GM18507 (cell line): ENCODE measurements at regions not wholly inside any gene's neighbourhood (a gene's known extent, or its start where the extent isn't known, plus 50 kb on each side); places are given as distances from the start of the nearest gene placed in this dataset.

Experiments
- DNase-seq: peaks from one replicate; pipeline ENCODE4 v3.0.0; 2011; ENCODE audit warnings: low read depth; ENCODE audit not compliant: insufficient read length; ENCODE audit errors: extremely low spot score
- FAIRE-seq: peaks from 2 replicates; lab custom pipeline; 2011; peaks lifted over from hg19 to GRCh38; lab: Jason Lieb, UNC

DNA sequence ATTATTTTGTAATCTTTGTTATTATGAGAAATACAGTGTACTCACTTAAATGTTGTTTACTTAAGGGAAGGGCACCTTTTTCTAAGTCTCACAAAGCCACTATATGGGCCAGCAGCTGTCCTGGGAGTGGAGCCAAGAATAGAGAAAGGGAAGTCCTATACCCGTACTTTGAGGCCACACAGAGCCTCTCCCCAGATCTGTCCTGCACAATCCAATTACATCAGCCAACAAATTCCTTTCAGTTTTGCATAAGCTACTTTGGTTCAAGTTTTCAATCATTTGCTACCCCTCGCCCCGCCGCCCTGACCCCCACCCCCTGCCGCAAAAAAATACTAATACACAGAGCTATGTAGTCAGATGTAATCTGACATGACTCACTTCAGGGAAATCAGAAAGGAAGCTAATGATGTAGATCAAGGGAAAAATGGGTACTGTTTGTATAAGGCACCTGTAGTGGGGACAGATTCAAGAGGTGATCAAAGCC, 297.4 kb upstream of the NEBL start:
- DNase-seq (no peak), FAIRE-seq (no peak)

DNA sequence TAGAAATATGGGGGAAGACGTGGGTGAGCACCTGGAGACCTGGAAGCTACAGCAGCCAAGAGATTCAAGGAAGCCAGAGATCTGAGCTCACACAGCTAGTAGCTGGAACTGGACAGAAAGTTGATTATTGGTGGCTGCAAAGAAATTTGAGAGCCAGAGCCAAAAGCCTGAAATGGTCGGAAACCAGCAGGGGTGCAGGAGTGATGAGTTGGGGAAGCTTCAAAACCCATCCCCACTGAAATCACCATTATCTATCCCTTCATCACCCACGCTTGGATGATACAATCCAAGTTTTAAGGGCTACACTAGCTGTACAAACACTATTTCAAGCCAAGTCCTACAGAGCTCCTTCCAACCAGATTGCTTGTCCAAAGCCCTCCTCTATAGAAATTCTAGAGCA, 296.1 kb upstream of the NEBL start:
- no peak for FAIRE-seq
- DNase-seq: no peak

DNA sequence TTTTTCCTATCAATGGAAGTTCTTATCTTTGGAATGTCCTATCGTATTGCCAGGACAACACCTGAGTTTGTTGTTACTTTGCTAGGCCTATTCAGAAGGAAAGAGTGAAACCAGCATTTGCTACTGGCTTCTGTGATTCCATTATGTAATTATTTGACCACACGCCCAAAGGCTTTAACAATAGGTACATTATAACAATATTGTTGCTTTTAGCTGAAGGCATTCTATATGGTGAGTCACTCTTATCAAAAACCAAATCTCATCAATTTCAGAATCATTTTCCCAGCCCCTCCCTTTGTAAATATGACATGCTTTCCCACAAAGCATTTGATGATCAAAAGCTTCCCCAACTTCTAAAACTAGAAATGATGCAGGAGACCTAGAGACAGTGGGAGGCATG, 294.4 kb upstream of the NEBL start:
- FAIRE-seq (no peak), DNase-seq (no peak)

DNA sequence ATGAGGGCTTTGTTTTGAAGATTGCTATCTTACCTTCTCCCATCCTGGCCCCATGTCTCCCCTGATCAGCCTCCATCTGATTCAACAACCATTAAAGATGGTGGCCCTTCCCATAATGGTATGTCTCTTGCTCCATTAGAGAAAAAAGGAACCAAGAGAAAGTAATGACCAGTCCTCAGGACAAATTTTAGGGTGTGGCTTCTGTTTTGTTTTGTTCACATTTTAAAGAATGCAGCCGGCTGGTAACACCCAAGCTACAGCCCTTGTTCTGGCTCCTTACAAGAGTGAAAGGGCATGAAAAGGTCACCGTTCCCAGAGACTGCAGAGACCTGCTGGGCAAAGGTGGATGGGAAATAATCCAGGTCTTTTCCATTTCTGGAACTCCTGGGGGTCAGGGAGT, 287.9 kb upstream of the NEBL start:
- no peak for FAIRE-seq

DNA sequence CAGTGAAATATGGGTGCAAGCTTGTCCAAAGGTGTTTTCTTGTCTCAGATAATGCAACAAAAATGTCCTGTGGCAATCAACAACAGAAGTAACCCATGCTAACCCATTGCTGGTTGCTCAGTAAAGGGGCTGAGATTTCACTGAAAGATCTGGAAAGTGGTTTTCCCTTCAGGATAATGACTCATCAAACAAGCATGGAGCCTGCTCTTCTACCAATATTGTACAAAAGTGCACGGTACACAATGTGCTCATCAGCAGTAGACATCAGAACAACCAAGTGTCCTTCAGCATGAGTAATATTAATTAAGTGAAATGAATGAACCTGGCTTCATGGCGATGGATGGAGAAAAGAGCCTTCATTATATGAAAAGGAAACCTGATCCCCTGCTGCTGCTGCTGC, 287.1 kb upstream of the NEBL start:
- no peak for DNase-seq
- no peak for FAIRE-seq

More for the DNA sequence above, 287.9 kb upstream of the NEBL start:
- no peak for DNase-seq

DNA sequence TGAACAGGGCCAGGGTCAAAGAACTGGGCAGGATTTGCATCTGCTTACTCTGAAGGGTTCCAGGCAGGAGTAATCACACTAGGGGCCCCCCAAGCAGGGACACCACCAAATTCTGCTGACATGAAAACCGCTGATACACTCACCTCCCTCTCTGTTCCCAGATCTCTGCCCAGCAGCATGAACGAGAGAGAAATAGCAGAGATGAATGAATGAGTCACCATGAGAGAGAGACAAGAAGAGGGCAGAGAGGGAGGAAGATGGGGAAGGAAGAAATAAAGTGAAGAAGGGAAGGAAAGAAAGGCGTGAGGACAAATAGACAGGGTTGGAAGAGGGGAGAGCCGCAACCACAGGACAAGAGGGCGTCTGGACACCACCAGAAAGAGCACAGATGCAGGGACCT, 285.9 kb upstream of the NEBL start:
- no peak for FAIRE-seq

DNA sequence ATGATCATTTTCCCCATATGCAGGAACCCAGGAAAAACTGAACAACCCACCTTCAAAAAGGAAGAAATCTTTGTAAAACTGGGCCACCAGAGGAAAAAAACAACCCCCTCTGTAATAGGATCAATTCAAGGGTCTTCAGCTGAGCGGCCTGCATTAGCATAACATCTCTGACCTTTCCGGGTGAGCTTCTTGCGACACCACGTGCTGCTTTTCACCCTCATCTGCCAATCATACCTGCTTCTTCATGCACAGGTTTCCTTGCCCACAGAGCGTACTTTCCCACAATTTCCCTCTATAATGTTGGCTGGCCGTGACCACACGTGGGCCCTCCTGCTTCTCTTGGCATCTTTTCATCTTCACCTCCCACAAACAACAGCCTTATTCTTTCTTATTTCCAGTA, 284.3 kb upstream of the NEBL start:
- FAIRE-seq: no peak
- no peak for DNase-seq

More for the DNA sequence above, 285.9 kb upstream of the NEBL start:
- DNase-seq: no peak

DNA sequence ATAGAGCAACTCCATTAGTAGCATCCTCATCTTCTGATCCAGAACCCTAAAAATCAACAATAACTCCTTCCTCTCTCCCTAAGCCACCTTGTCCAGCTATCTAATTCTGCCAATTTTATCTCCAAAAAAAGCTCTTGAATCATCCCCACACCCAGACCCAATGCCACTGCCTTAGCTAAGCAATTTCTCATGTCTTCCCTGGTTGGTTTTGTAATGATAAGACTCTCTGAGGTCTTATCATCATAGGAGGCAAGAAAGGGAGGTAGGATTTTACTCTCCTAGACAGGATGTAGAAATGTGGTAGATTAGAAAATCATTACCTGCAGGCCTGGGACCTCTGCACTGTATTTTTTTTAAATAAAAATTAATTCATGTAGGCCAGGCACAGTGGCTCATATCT, 283.5 kb upstream of the NEBL start:
- no peak for FAIRE-seq
- DNase-seq: no peak

DNA sequence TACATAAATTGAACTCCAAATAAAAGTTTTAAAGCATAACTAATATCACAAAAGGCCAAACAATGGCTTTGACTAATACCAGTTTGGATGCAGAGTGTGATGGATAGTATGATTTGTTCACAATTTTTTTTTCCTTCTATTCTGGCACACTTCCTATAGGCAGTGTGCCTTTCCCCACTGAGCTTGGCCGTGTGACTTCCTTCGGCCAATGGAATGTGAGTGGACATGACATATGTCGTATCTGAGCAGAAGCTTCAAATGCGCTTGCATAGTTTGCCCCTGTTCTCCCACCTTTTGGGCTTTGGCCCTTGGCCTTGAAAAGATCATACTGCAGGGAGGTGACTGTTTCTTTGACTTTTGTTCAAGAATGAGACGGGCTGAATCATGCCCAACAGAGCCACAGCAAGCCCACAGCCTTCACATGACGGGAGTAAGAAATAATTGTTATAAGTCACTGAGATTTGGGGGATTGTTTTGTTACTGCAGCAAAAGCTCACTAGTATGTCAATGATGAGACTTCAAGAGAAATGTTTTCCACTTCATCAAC, 279.9 kb upstream of the NEBL start:
- no peak for FAIRE-seq
- DNase-seq: no peak

DNA sequence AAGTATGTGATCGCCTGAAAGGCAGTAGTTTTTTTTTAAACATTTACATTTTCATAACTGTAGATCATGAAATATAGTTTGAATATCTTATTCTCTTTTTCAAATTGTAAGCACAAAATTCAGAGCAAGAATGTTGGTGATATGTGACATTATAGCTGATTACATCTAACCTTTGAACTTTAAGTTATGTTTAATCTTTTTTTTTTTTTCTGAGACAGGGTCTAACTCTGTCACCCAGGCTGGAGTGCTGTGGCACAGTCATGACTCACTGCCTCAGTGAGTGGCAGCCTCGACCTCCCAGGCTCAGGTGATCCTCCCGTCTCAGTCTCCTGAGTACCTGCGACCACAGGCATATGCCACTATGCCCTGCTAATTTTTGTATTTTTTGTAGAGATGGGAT, 278.7 kb upstream of the NEBL start:
- FAIRE-seq: no peak

DNA sequence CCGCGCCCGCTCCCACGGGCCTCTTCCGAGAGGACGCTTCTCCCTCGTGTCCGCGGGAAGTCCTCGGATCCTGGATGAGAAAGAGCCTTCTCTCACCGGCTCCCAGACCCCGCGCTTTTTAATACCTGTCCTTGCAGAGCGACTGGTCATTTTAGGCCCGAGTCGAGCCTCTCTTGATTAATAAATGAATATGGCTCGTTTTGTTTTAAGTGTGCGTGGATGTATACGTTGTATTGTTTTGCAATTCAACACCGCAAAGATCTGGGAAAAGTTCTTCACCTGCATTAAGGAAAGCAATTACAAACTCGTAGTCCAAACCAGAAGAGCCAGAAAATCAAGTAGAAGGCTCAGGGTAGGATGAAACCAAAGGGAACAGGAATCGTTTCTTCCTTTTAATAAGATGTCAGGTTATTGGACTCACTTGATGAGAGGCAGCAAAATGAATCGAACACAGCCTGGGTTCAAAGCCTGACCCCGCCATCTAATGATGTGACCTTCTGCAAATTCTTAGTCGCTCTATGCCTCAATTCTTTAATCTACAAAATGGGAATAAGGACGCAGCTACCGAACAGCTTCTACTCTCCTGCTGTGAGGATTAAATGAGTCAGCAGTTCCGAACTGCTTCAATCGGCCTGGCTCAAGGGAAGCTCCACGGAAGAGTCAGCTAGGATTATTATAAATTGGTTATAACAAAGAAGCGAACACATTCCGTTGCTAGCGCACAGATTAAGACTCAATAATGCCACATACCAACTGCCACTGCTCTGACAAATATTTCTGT, 277.8 kb upstream of the NEBL start:
- FAIRE-seq: no peak
- DNase-seq: no peak

More for the DNA sequence above, 278.7 kb upstream of the NEBL start:
- DNase-seq: no peak

DNA sequence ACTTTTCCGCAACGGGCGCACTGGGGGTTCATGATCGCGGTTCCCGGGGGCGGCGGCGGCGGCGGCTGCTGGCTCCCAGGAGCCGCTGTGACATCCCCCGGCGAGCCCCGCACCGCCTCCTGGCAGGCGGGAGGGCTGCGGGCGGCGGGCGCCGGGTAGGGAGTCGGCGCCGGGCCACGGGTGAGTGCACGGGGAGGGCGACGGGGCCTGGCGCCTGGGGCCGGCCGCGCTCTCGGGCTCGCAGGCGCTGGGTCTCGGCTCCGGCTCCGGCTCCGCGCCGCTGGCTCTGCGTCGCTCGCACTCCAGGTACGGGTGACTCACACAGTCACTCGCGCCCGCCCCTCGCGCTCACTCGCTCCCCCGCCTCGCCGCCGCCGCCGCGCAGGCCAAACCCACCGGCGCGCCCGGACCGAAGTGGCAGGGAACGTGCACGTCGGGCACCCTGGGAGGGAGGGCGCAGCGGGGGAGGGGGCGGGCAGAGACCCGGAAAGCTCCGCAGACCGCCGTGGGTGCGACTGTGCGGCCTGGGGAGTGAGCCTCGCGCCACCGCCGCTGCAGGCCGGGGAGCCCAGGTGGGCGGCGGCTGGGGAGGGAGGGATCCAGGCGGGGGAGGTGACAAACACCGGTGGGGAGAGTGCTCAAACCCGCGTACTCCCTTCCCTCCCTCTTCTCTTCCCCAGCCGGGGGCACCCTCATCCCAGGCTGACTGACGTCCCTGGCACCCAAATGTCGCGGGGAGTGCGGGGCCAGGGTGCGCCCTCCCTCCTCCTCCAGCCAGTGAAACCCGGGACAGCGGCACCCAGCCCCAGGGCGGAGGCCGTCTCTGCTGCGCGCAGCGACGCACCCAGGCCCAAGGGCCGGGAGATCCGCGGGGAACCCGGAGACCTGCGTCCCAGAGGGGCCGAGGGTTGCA, 276.9 kb upstream of the NEBL start:
- no peak for FAIRE-seq
- DNase-seq: no peak

DNA sequence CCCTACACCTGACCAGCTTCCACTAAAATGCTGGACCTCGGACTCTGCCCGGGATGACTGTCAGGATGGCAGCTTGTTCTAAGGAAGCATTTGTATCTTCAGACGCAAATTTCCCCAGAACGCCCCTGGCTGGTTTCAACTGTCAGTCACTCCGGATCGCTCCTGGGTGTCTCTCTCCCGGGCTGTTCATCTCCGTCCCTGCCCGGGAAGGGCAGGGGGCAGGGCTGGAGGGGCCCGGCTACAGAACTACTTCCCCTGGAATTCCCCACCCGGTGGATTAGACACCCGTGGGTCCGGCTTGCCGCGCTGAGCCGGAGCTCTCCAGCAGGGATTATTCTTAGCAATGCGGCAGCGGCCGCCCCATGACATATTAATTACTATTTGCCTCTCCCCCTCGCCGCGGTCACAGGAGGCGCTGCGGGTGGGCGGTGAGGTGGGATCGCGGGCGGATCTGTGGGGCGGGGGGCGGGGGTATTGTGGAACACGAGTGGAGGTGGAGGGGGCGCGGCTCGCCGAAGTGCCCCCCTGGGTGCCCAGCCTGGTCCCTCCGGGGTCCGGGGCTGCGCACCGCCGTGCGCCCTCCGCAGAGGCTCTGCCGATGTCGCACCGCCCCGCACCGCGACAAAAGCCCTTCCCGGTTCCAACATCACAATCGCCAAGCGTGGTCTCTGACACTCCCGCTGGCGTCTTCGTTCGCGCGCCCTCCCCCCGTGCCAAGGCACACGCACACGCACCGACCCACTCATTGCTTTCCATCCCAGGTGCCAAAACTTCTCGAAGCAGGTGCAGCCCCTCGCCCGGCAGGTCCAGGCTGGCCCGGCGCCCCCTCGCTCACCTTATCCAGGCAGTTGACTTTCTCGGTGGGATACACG, 276.1 kb upstream of the NEBL start:
- no peak for DNase-seq

DNA sequence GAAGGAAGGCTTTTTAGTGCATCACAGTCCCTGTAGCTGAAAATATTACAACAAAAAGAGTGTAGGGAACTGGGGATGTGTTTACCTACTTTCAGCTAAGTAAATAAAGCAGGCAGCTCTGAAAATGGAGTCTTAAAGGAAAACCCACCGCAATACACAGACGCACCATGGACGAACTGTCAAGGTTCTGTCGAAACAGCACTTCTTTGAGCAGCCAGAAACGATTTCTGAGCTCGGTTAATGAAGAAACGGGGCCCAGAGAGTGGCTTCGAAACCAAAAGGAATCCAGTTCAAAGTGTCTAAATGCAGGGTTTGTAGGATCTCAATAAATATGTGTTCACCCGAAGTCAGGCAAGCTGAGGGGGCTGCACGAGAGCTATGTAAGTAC, 275.4 kb upstream of the NEBL start:
- DNase-seq: no peak
- no peak for FAIRE-seq

More for the DNA sequence above, 276.1 kb upstream of the NEBL start:
- no peak for FAIRE-seq

DNA sequence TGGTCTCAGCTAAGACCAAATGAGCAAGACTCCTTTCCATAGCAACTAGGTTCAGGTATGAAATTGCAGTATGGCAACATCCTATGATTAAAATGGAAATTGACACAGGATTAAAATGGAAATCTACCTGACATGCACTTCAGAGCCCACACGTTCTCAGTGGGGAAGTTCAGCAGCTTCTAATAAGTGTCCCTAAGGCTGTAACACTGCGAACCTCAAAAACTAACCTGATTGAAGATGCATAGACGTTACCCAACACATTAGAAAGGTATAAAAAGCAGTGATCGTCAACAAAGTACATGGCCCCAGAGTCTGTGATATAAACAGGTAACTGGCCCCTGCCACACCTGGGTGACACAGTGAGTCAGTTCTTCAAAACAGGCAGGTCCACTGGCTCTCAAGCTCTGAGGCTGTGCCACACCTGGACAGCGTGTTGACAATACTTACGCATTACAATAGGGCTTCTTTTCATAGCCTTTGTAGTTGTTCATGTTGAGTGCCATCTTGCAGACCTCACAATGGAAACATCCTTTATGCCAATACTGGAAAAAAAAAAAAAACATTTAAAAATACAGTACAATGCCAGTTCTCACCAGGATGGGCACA, 274.9 kb upstream of the NEBL start:
- no peak for FAIRE-seq

DNA sequence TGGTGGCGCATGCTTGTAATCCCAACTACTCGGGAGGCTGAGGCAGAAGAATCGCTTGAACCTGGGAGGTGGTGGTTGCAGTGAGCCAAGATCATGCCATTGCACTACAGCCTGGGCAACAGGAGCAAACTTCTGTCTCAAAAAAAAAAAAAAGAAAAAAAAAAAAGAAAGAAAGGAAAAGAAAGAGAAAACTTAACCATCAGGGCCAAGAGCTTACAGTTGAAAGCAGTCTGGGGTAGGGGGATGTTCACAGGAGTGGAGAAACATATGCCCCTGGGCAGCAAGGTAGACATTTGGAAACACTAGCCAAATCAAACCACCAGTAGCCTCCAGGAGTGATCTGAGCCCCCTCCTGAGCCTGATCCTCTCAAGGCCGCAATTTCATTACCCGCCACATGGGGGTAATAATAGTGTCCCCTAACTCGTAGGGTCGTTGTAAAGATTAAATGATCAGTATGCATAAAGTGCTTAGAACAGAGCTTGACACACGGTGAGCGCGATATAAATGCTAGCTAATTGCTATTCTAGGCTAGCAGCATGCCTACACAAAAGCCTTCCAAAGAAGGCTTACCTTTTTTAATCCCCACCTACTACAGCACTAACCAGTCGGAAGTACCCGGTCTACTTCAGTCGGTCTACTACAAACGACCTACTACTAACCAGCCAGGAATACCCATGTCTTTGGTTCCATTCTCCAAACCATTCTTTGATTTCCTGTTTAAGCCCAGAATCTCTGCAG, 274.3 kb upstream of the NEBL start:
- no peak for DNase-seq
- no peak for FAIRE-seq

More for the DNA sequence above, 274.9 kb upstream of the NEBL start:
- no peak for DNase-seq

DNA sequence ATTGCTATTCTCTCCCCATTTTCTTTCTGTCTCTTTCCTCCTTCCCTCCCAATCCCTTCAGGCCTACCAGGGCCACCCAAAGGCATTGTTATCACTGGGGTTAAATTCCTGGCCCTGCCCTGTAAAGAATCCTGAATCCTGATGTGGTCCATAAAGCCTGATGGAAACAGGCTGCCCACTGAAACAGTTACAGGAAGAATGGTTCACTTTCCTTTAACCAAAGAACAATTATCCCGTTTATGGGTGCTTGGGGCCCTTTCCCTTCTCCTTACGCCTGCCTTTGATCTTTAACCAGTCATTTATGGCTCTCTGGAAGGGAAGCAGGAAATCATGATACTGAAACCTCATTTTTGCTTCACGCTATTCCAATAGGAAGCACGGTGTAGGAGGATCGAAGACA, 273.1 kb upstream of the NEBL start:
- DNase-seq (no peak), FAIRE-seq (no peak)

DNA sequence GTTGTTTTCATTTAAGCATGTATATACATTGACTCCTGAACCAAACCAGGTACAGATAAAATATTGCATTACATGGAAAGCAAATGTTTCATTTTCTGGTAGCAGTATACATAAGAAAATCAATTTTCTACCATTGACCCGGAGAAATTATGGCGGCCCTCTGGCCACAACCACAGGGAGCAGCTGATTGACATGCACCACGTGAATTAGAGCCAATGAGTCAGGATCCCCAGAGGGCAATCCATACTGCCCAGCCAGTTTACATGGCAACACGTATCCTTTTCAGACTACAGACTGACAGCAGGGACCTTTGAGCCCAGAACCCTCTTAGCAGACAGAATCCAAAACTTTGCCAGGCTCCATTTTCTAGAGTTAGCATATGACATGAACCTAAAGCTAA, 272.2 kb upstream of the NEBL start:
- DNase-seq (no peak), FAIRE-seq (no peak)
